WTC11 (cell line): ENCODE measurements at regions not wholly inside any gene's neighbourhood (a gene's known extent, or its start where the extent isn't known, plus 50 kb on each side); places are given as distances from the start of the nearest gene placed in this dataset.

Experiments used
- ATAC-seq: fragments of 200-7000 bp; cut with Tn5 transposase; 2 replicates; pipeline ENCODE4 v1.10.0; 2021; ENCODE audit warnings: mild to moderate bottlenecking, moderate library complexity
- CTCF ChIA-PET: fragments of 300-600 bp; sonication (Branson Sonifier 250); formaldehyde crosslinking; loops from one replicate; lab custom pipeline; 2021; ENCODE audit warnings: antibody characterized with exemption; lab: Charles Lee
- POLR2A ChIA-PET: fragments of 350-600 bp; sonication (Branson Sonifier 250); formaldehyde crosslinking; loops from one replicate; lab custom pipeline; 2021; ENCODE audit warnings: antibody characterized with exemption; lab: Charles Lee
- DNase-seq: peaks from one replicate; pipeline ENCODE4 v3.0.0; 2021; ENCODE audit warnings: low spot score
- H3K27ac Mint-ChIP-seq: 2 replicates; pipeline ENCODE4 v1.8.0; 2021; ENCODE audit warnings: mixed read lengths
- H3K27me3 Mint-ChIP-seq: 2 replicates; pipeline ENCODE4 v1.8.0; 2021; ENCODE audit warnings: low read depth, mild to moderate bottlenecking, moderate library complexity, mixed read lengths
- H3K36me3 Mint-ChIP-seq: 2 replicates; pipeline ENCODE4 v1.8.0; 2021; ENCODE audit warnings: mixed read lengths
- H3K4me1 Mint-ChIP-seq: 2 replicates; pipeline ENCODE4 v1.8.0; 2022; ENCODE audit warnings: mixed read lengths
- H3K4me3 Mint-ChIP-seq: 2 replicates; pipeline ENCODE4 v1.8.0; 2021; ENCODE audit warnings: mild to moderate bottlenecking, moderate library complexity, mixed read lengths
- H3K9me3 Mint-ChIP-seq: 2 replicates; pipeline ENCODE4 v1.8.0; 2021; ENCODE audit warnings: mixed read lengths
- ATF1 ChIP-seq: sonication (generic); formaldehyde crosslinking; IDR thresholded peaks from 2 replicates; pipeline ENCODE4 v1.8.1; 2023; ENCODE audit warnings: mild to moderate bottlenecking, moderate library complexity, missing genetic modification reagents
- CREM ChIP-seq: sonication (generic); formaldehyde crosslinking; IDR thresholded peaks from 2 replicates; pipeline ENCODE4 v1.8.1; 2022; ENCODE audit warnings: mild to moderate bottlenecking, missing genetic modification reagents, moderate library complexity
- E2F4 ChIP-seq: sonication (generic); formaldehyde crosslinking; IDR thresholded peaks from 2 replicates; pipeline ENCODE4 v1.8.1; 2022; ENCODE audit warnings: low read depth, mild to moderate bottlenecking, moderate library complexity, missing genetic modification reagents, borderline replicate concordance
- ERG ChIP-seq: fragments of 250-450 bp; sonication (Bioruptor Pico); IDR thresholded peaks from 2 replicates; pipeline ENCODE4 v1.8.0; 2021; ENCODE audit warnings: mild to moderate bottlenecking
- ETV6 ChIP-seq: sonication (generic); formaldehyde crosslinking; IDR thresholded peaks from 2 replicates; pipeline ENCODE4 v1.8.1; 2022; ENCODE audit warnings: mild to moderate bottlenecking, missing genetic modification reagents
- GABPB1 ChIP-seq: sonication (generic); formaldehyde crosslinking; IDR thresholded peaks from 2 replicates; pipeline ENCODE4 v1.8.1; 2023; ENCODE audit warnings: mild to moderate bottlenecking, missing genetic modification reagents
- GTF2I ChIP-seq: fragments of 250-450 bp; sonication (Bioruptor Pico); conservative IDR thresholded peaks from 2 replicates; pipeline ENCODE4 v1.4.0; 2021; ENCODE audit warnings: mild to moderate bottlenecking
- HMGA2 ChIP-seq: fragments of 250-450 bp; sonication (Bioruptor Pico); IDR thresholded peaks from 2 replicates; pipeline ENCODE4 v1.4.0; 2021; ENCODE audit warnings: mild to moderate bottlenecking, moderate library complexity
- JAZF1 ChIP-seq: fragments of 250-450 bp; sonication (Bioruptor Pico); IDR thresholded peaks from 2 replicates; pipeline ENCODE4 v1.9.0; 2021; ENCODE audit warnings: moderate library complexity, mild to moderate bottlenecking, inconsistent platforms
- KAT7 ChIP-seq: sonication (generic); formaldehyde crosslinking; IDR thresholded peaks from 2 replicates; pipeline ENCODE4 v1.8.1; 2023; ENCODE audit warnings: missing genetic modification reagents, mild to moderate bottlenecking, borderline replicate concordance
- MYBL2 ChIP-seq: sonication (generic); formaldehyde crosslinking; IDR thresholded peaks from 2 replicates; pipeline ENCODE4 v1.8.1; 2023; ENCODE audit warnings: mild to moderate bottlenecking, moderate library complexity, missing genetic modification reagents
- NFATC4 ChIP-seq: fragments of 250-450 bp; sonication (Bioruptor Pico); IDR thresholded peaks from 2 replicates; pipeline ENCODE4 v1.9.0; 2021; ENCODE audit warnings: mild to moderate bottlenecking
- NFYB ChIP-seq: sonication (generic); formaldehyde crosslinking; conservative IDR thresholded peaks from 2 replicates; pipeline ENCODE4 v1.8.0; 2022; ENCODE audit warnings: low read depth, missing genetic modification reagents
- RELA ChIP-seq: sonication (generic); formaldehyde crosslinking; IDR thresholded peaks from 2 replicates; pipeline ENCODE4 v1.8.1; 2022; ENCODE audit warnings: missing genetic modification reagents, mild to moderate bottlenecking, borderline replicate concordance
- SMAD3 ChIP-seq: sonication (generic); formaldehyde crosslinking; IDR thresholded peaks from 2 replicates; pipeline ENCODE4 v1.8.0; 2022; ENCODE audit warnings: missing genetic modification reagents, mild to moderate bottlenecking, borderline replicate concordance
- SP1 ChIP-seq: sonication (generic); formaldehyde crosslinking; conservative IDR thresholded peaks from 2 replicates; pipeline ENCODE4 v1.8.1; 2022; ENCODE audit warnings: missing genetic modification reagents
- TCF7 ChIP-seq: sonication (generic); formaldehyde crosslinking; IDR thresholded peaks from 2 replicates; pipeline ENCODE4 v1.8.0; 2022; ENCODE audit warnings: mild to moderate bottlenecking, low read depth, missing genetic modification reagents, moderate library complexity
- ZBTB21 ChIP-seq: sonication (generic); formaldehyde crosslinking; IDR thresholded peaks from 2 replicates; pipeline ENCODE4 v1.8.1; 2023; ENCODE audit warnings: mild to moderate bottlenecking, missing genetic modification reagents, borderline replicate concordance
- ZNF121 ChIP-seq: sonication (generic); formaldehyde crosslinking; IDR thresholded peaks from 2 replicates; pipeline ENCODE4 v1.8.0; 2023; ENCODE audit warnings: missing genetic modification reagents
- ZNF396 ChIP-seq: fragments of 250-450 bp; sonication (Bioruptor Pico); IDR thresholded peaks from 2 replicates; pipeline ENCODE4 v1.8.0; 2021; ENCODE audit warnings: mild to moderate bottlenecking, moderate library complexity, borderline replicate concordance
- ZNF532 ChIP-seq: fragments of 250-450 bp; sonication (Bioruptor Pico); IDR thresholded peaks from 2 replicates; pipeline ENCODE4 v1.9.0; 2021; ENCODE audit warnings: mild to moderate bottlenecking, borderline replicate concordance
- ZSCAN18 ChIP-seq: fragments of 250-450 bp; sonication (Bioruptor Pico); IDR thresholded peaks from 2 replicates; pipeline ENCODE4 v2.1.2; 2022; ENCODE audit warnings: mild to moderate bottlenecking, moderate library complexity
- TF ChIP-seq, protein P1 (sequence below): sonication (generic); formaldehyde crosslinking; IDR thresholded peaks from 2 replicates; pipeline ENCODE4 v1.8.1; 2022; ENCODE audit warnings: mild to moderate bottlenecking, moderate library complexity, missing genetic modification reagents
- TF ChIP-seq, protein P2 (sequence below): sonication (generic); formaldehyde crosslinking; IDR thresholded peaks from 2 replicates; pipeline ENCODE4 v1.8.1; 2023; ENCODE audit warnings: mild to moderate bottlenecking, missing genetic modification reagents
- TF ChIP-seq, protein P3 (sequence below): sonication (generic); formaldehyde crosslinking; IDR thresholded peaks from 2 replicates; pipeline ENCODE4 v1.8.0; 2023; ENCODE audit warnings: missing genetic modification reagents
- TF ChIP-seq, protein P4 (sequence below): sonication (generic); formaldehyde crosslinking; conservative IDR thresholded peaks from 2 replicates; pipeline ENCODE4 v1.8.1; 2022; ENCODE audit warnings: mild to moderate bottlenecking, missing genetic modification reagents

- ChIA-PET CTCF (interaction anchor here (0.6 to 3.1 kb wide), 9 partner anchors 9 to 1188 kb away, joined by 3 to 20 read pairs (median 3); no protein-coding TSS in a partner anchor), POLR2A (interaction anchor here (1.3 kb wide), 1 partner anchor 90 kb away, joined by 3 read pairs; no protein-coding TSS in a partner anchor)
- TF ChIP-seq NFATC4 (CRISPR knock-in tag) (no peak), MYBL2 (0 out of 2 replicates have a peak, but pooled peaks have one; percentile 57), ZNF396 (CRISPR knock-in tag) (no peak), HMGA2 (CRISPR knock-in tag) (no peak), ZSCAN18 (no peak), GABPB1 (CRISPR knock-in tag) (no peak), ZBTB21 (CRISPR knock-in tag) (no peak; the same call in 1 of the 2 replicates), ATF1 (no peak), TCF7 (CRISPR knock-in tag) (no peak), JAZF1 (CRISPR knock-in tag) (no peak), KAT7 (CRISPR knock-in tag) (no peak), SMAD3 (CRISPR knock-in tag) (no peak), GTF2I (CRISPR knock-in tag) (no peak), ETV6 (CRISPR knock-in tag) (peak; percentile 55; the same call in 1 of the 2 replicates), ZNF121 (no peak), ERG (CRISPR knock-in tag) (no peak), E2F4 (no peak), CREM (CRISPR knock-in tag) (no peak), NFYB (CRISPR knock-in tag) (0 out of 2 replicates have a peak, but pooled peaks have one; percentile 13), RELA (no peak), ZNF532 (no peak), SP1 (peak; percentile 45; the same call in 1 of the 2 replicates)
- TF ChIP-seq, protein P1, sequence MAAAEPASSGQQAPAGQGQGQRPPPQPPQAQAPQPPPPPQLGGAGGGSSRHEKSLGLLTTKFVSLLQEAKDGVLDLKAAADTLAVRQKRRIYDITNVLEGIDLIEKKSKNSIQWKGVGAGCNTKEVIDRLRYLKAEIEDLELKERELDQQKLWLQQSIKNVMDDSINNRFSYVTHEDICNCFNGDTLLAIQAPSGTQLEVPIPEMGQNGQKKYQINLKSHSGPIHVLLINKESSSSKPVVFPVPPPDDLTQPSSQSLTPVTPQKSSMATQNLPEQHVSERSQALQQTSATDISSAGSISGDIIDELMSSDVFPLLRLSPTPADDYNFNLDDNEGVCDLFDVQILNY (CRISPR knock-in tag) = no peak
- TF ChIP-seq, protein P2, sequence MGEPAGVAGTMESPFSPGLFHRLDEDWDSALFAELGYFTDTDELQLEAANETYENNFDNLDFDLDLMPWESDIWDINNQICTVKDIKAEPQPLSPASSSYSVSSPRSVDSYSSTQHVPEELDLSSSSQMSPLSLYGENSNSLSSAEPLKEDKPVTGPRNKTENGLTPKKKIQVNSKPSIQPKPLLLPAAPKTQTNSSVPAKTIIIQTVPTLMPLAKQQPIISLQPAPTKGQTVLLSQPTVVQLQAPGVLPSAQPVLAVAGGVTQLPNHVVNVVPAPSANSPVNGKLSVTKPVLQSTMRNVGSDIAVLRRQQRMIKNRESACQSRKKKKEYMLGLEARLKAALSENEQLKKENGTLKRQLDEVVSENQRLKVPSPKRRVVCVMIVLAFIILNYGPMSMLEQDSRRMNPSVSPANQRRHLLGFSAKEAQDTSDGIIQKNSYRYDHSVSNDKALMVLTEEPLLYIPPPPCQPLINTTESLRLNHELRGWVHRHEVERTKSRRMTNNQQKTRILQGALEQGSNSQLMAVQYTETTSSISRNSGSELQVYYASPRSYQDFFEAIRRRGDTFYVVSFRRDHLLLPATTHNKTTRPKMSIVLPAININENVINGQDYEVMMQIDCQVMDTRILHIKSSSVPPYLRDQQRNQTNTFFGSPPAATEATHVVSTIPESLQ (CRISPR knock-in tag) = no peak
- TF ChIP-seq, protein P3, sequence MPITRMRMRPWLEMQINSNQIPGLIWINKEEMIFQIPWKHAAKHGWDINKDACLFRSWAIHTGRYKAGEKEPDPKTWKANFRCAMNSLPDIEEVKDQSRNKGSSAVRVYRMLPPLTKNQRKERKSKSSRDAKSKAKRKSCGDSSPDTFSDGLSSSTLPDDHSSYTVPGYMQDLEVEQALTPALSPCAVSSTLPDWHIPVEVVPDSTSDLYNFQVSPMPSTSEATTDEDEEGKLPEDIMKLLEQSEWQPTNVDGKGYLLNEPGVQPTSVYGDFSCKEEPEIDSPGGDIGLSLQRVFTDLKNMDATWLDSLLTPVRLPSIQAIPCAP (CRISPR knock-in tag) = no peak
- TF ChIP-seq, protein P4, sequence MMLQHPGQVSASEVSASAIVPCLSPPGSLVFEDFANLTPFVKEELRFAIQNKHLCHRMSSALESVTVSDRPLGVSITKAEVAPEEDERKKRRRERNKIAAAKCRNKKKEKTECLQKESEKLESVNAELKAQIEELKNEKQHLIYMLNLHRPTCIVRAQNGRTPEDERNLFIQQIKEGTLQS (CRISPR knock-in tag) = no peak
Measured at GRCh38 chr6:166862287-166862977, 93.9 kb downstream of the RNASET2 start.

More at GRCh38 chr6:166862287-166862977, 93.9 kb downstream of the RNASET2 start:
- Mint-ChIP-seq H3K27ac (no peak overlapping the region), H3K9me3 (peaks cover 14% of the 10 kb centered on the region), H3K27me3 (peaks cover 30% of the 10 kb centered on the region), H3K36me3 (peaks cover 15% of the 10 kb centered on the region), H3K4me1 (peaks cover 8% of the 10 kb centered on the region), H3K4me3 (peak overlapping the region; percentile 90)
- DNase-seq (peak; percentile 77), ATAC-seq (peak; percentile 87)
